Hematopoietic multipotent progenitor cell treated with erythropoietin and hydrocortisone succinate and interleukin-3 and kit ligand, for 6 days (in vitro differentiated cells): ENCODE measurements at regions not wholly inside any gene's neighbourhood (a gene's known extent, or its start where the extent isn't known, plus 50 kb on each side); places are given as distances from the start of the nearest gene placed in this dataset.

Experiments used
- DNase-seq: peaks from one replicate; pipeline ENCODE4 v3.0.0-alpha.2; 2015

- no peak for DNase-seq
Measured at GRCh38 chr2:18814387-18814786, 225.0 kb upstream of the NT5C1B start.

- no peak for DNase-seq
Measured at GRCh38 chr2:18804536-18804935, 215.2 kb upstream of the NT5C1B start.

DNA sequence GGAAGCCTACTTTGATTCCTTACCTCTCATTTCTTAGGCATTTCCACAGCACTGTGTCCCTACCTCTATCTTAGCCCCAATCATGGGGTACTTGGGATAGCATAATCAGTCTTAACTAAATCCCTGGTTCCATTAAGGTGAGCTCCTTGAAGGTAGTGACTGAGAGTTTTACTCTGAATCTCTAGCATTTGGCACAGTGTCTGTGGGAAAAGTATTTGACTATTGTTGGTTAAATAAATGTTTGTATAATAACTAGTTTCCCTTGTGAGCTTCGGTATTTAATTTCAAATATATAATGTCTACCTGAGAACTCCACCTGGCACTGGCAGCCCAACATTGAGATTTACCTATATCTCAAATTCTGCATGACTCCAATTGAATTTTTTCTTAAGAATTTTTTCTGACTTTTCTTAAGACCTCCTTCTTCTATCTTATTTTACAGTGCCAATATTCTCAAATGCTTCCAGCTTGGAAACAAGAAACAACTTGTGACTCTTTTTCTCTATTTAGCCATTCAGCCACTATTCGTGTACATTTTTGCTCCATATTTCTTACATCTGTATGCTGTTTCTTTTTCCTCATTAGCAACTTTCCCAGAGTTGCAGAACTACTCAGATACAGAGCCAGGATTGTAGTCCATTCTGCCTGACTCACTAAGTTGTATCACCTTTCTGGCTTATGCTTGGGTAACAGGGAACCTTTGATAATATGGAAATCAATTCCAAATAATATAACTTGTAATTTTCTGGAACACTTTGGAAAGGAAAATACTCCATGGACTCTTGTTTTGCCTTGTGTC lies 214.0 kb upstream of the NT5C1B start:
- no peak for DNase-seq

DNA sequence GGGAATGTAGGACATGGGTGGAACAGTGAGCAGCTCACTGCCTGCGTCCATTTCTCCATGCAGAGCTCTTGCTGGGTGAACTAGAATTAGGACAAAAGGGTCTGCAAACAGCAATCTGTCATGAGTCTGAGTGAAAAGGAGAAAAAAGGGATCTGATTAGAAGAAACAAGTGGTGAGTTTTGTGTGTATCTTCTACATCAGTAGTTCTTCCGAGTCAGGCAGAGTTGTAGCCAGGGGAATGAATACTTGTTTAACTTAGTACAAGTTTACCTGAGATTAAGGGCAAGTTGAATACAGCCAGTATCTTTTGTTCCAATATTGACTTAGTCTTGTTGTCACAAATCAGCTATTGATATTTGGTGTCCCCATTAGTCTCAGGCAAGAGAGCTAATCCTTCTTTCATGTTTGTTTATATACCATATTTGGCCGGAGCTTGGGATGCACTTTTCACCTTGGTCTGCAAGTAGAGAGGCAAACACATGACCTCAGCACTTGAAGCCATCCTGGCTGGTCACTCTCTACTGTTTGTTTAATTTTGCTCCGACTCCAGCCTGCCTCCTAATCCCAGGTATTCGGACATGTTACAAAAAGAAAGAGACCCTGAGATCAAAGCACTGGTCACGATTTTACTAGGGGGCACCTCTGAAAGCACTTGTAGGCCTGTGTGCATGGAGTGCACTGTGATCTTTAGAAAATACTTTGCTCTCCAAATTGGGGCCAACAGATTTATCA lies 211.0 kb upstream of the NT5C1B start:
- no peak for DNase-seq

- no peak for DNase-seq
Measured at GRCh38 chr2:18799397-18799796, 210.0 kb upstream of the NT5C1B start.

GRCh38 chr2:18797133-18797845 lies 207.9 kb upstream of the NT5C1B start:
- no peak for DNase-seq

GRCh38 chr2:18795906-18796305 lies 206.5 kb upstream of the NT5C1B start:
- DNase-seq = no peak

- no peak for DNase-seq
Measured at GRCh38 chr2:18792684-18793083, 203.3 kb upstream of the NT5C1B start.

- DNase-seq = no peak
Measured at GRCh38 chr2:18792226-18792629, 202.9 kb upstream of the NT5C1B start.

- DNase-seq = no peak
Measured at GRCh38 chr2:18791172-18791797, 201.9 kb upstream of the NT5C1B start.

GRCh38 chr2:18790509-18791171 lies 201.3 kb upstream of the NT5C1B start:
- no peak for DNase-seq

- DNase-seq = no peak
Measured at GRCh38 chr2:18788592-18788991, 199.2 kb upstream of the NT5C1B start.

- DNase-seq = no peak
Measured at GRCh38 chr2:18787726-18788125, 198.4 kb upstream of the NT5C1B start.

GRCh38 chr2:18784245-18784644 lies 194.9 kb upstream of the NT5C1B start:
- no peak for DNase-seq

DNA sequence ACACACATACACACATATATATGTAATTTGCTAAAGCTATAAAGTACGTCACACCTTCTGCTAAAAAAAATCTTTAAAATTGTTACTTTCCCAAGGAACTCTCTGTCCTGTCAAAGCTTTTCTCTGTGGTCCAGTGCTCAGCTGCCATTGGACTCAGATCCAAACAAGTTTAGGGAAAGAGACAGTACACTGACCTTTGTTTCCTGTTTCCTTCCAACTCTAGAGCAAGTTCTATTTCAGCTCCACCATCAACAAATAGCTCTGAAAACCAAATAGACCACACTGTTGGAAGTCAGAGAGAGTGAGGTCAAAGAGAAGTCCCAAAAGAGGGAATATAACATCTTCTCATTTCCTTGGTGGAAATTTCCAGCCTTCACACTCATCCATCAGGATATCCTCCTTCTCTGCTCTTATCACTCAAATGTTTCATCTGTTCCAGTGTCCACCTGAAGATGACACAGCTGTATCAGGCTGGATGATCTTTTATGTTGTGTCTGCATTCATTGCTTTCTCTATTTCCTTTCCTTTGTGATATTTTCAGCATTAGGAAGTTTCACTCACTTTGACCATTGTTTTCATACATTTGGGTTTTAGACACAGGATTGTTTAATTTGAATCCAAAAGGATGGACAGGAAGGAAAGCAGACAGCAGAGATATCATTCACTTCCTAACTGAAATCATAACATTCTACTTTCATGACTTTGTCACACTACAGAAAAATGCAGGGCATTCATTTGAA lies 192.3 kb upstream of the NT5C1B start:
- no peak for DNase-seq

- no peak for DNase-seq
Measured at GRCh38 chr2:18777250-18777812, 188.0 kb upstream of the NT5C1B start.

- no peak for DNase-seq
Measured at GRCh38 chr2:18771212-18771611, 181.8 kb upstream of the NT5C1B start.

DNA sequence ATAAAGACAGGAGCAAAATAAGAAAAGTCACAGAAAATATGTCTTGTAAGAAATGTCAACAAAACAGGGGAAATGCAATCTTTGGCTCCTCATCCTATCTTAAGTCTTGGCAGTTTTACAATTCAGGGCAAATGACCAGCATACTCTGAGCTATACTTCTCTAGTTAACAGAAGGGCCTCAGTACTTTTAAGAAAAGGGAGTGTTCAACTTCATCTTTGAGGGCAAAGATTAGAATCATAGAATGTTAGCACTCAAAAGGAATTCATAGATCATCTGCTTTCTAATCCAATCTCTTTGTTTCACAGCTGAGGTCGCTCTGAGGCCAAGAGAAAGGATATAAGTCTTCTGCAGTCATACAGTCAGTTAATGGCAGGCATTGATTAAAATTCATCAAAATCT lies 174.0 kb upstream of the NT5C1B start:
- no peak for DNase-seq

- no peak for DNase-seq
Measured at GRCh38 chr2:18762667-18763066, 173.3 kb upstream of the NT5C1B start.

DNA sequence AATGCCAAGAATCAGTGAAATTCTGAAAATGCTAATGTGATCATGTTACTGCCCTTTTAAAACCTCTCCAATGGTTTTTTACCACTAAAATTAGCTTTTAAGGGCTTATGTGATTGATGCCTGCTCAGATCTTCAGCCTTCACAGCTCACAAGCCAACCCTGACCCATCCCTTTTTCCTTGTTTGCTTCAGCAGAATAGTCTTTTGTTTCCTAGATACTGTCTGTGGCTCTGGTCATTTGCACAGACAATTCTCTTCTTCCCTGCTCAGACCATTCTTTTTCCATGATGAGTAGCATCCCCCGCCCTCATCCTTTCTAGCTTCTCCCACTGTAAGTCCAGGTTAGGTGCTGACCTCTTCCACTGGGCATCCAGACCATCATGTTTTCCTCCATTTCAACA lies 164.9 kb upstream of the NT5C1B start:
- DNase-seq = no peak

DNA sequence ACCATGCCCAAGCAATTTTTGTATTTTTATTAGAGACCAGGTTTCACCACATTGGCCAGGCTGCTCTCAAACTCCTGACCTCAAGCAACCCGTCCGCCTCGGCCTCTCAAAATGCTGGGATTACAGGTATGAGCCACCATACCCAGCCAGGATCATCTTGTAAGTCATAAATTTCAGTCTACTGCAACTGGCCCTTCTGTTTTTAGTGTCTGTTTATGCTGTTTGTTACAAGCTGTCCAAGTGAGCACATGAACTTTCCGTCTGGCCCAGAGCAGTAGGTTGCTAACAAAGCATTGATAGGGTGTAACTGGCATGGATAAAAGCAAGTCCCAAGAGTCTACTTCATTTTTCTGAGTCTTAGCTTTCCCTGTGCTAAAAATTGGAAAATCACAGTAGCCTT lies 164.4 kb upstream of the NT5C1B start:
- DNase-seq = no peak
